ENCODE measurements at regions not wholly inside any gene's neighbourhood (a gene's known extent, or its start where the extent isn't known, plus 50 kb on each side); places are given as distances from the start of the nearest gene placed in this dataset.
A peak's percentile ranks its signal among the peaks of the same experiment; 100 is the strongest.

- Histone ChIP-seq H3K9me3 (no peaks in the 10 kb centered on the region), H3K36me3 (no peaks in the 10 kb centered on the region), H3K27ac (no peak overlapping the region), H3K4me3 (replicated peaks in 1 of 3) (no peak overlapping the region), H3K27me3 (no peaks in the 10 kb centered on the region), H3K4me1 (peaks cover 11 to 15% of the 10 kb centered on the region in 2 donors)
- peak; percentile 34 to 51 for DNase-seq
- intact Hi-C loops (cut with DNase I) = no loop called here
- WGBS, 2 donors = 65 to 66% methylated on average over 18 of the region's 18 CpGs
- TF ChIP-seq, protein P1, sequence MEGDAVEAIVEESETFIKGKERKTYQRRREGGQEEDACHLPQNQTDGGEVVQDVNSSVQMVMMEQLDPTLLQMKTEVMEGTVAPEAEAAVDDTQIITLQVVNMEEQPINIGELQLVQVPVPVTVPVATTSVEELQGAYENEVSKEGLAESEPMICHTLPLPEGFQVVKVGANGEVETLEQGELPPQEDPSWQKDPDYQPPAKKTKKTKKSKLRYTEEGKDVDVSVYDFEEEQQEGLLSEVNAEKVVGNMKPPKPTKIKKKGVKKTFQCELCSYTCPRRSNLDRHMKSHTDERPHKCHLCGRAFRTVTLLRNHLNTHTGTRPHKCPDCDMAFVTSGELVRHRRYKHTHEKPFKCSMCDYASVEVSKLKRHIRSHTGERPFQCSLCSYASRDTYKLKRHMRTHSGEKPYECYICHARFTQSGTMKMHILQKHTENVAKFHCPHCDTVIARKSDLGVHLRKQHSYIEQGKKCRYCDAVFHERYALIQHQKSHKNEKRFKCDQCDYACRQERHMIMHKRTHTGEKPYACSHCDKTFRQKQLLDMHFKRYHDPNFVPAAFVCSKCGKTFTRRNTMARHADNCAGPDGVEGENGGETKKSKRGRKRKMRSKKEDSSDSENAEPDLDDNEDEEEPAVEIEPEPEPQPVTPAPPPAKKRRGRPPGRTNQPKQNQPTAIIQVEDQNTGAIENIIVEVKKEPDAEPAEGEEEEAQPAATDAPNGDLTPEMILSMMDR (IDR thresholded peaks at IDR 0.05) = peak in 5 of 6 experiments; percentile 39 to 72 (median 45)
- TF ChIP-seq POLR2A (IDR thresholded peaks at IDR 0.05) = no peak
Observed at GRCh38 chr16:85296859-85297660, 184.8 kb upstream of the CIBAR2 start.

GRCh38 chr16:85297881-85298280, 185.6 kb upstream of the CIBAR2 start:
- WGBS, 2 donors = 94 to 97% methylated on average over 9 of the region's 9 CpGs
- TF ChIP-seq, protein P1 (IDR thresholded peaks at IDR 0.05) = no peak
- TF ChIP-seq POLR2A (IDR thresholded peaks at IDR 0.05) = no peak
- intact Hi-C loops (cut with DNase I) = no loop called here
- peaks cover 11 to 16% of the 10 kb centered on the region in 2 donors for H3K4me1 ChIP-seq
- no peaks in the 10 kb centered on the region for H3K9me3 ChIP-seq
- no peak overlapping the region for H3K4me3 ChIP-seq (replicated peaks in 1 of 3)
- no peak overlapping the region for H3K27ac ChIP-seq
- H3K36me3 ChIP-seq = no peaks in the 10 kb centered on the region
- no peaks in the 10 kb centered on the region for H3K27me3 ChIP-seq
- DNase-seq = no peak

DNA sequence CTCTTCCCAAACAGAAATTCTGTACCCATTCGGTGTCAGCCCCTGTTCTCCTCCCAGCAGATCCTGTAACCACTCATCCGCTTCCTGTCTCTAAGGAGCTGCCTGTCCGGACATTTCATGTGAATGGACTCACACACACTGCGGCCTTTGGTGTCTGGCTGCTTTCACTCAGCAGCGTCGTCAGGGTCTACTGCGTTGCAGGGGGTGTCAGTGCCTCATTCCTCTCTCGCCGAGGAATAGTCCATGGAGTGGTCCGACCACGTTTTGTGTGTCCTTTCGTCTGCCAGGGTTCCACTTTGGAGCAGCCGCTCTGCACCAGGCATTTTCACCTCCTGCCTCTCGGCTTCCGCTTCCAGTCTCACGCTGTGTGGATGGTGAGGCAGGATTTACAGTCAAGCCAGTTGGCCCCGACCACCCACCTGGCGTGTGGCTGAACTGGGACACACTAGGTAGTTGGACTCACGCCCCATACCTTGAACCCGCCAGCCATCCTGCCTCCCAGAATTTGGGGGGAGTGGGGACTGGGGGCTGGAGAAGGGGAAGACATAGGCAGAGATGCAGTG, 188.2 kb upstream of the CIBAR2 start:
- intact Hi-C loops (cut with DNase I) = no loop called here
- H3K4me1 ChIP-seq = peaks cover 14 to 25% of the 10 kb centered on the region in 2 donors
- H3K4me3 ChIP-seq (replicated peaks in 1 of 3) = no peak overlapping the region
- 65 to 74% methylated on average over 20 of the region's 20 CpGs for WGBS, 2 donors
- H3K9me3 ChIP-seq = no peaks in the 10 kb centered on the region
- peak in 1 of 2 donors; percentile 32 for DNase-seq
- peak overlapping the region; percentile 26 to 67 (median 65) for H3K27ac ChIP-seq
- no peaks in the 10 kb centered on the region for H3K36me3 ChIP-seq
- TF ChIP-seq POLR2A (IDR thresholded peaks at IDR 0.05) = no peak
- TF ChIP-seq, protein P1 (IDR thresholded peaks at IDR 0.05) = no peak
- H3K27me3 ChIP-seq = no peaks in the 10 kb centered on the region

DNA sequence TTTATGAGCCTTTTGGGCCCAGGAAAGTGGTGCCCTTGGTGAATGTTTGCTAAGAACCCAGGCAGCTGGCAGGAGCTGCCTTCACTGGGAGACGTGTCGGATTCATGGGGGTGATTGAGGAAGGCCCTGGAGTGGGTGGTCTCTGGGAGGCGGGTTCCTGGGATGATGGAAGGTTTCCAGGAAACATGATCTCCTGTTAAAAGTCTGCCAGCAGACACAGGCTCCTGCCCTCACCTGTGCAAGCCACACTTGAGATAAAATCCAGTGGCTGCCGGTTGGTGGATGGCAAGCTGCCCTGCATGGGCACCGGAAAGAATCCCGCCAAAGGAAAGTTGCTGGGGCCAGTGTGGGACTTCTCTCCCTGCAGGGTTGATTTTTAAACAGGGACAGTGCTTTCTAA, 189.0 kb upstream of the CIBAR2 start:
- intact Hi-C loops (cut with DNase I) = no loop called here
- no peak for TF ChIP-seq POLR2A (IDR thresholded peaks at IDR 0.05)
- Histone ChIP-seq H3K27ac (peak overlapping the region; percentile 26 to 67 (median 65)), H3K4me3 (replicated peaks in 1 of 3) (no peak overlapping the region), H3K27me3 (no peaks in the 10 kb centered on the region), H3K36me3 (no peaks in the 10 kb centered on the region), H3K4me1 (peaks cover 18 to 32% of the 10 kb centered on the region in 2 donors), H3K9me3 (no peaks in the 10 kb centered on the region)
- peak; percentile 86 to 90 for DNase-seq
- WGBS, 2 donors = 48 to 50% methylated on average over 6 of the region's 6 CpGs

- no peak for DNase-seq
- intact Hi-C loops (cut with DNase I) = no loop called here
- Histone ChIP-seq H3K4me1 (peaks cover 27 to 42% of the 10 kb centered on the region in 2 donors), H3K9me3 (no peaks in the 10 kb centered on the region), H3K27ac (peak overlapping the region in 2 of 3 donors; percentile 65 to 67), H3K4me3 (replicated peaks in 1 of 3) (no peak overlapping the region), H3K36me3 (no peaks in the 10 kb centered on the region), H3K27me3 (no peaks in the 10 kb centered on the region)
- 86 to 87% methylated on average over 19 to 24 of the region's 24 CpGs for WGBS, 2 donors
- TF ChIP-seq POLR2A (IDR thresholded peaks at IDR 0.05) = no peak
- TF ChIP-seq, protein P1 (IDR thresholded peaks at IDR 0.05) = no peak
Observed at GRCh38 chr16:85302018-85302847, 190.0 kb upstream of the CIBAR2 start.

Data from thyroid gland (tissue), 4 donors.